ENCODE measurements at regions not wholly inside any gene's neighbourhood (a gene's known extent, or its start where the extent isn't known, plus 50 kb on each side); places are given as distances from the start of the nearest gene placed in this dataset.
"Not testable (repeated sequence)": the region's sequence is repeated elsewhere in the genome, so short reads cannot be mapped to it uniquely, and the experiment has no call there.

GRCh38 chr7:69373171-69374043 lies 224.9 kb upstream of the AUTS2 start:
- no peaks in the 10 kb centered on the region for H3K9me3 ChIP-seq
- TF ChIP-seq, protein P1, sequence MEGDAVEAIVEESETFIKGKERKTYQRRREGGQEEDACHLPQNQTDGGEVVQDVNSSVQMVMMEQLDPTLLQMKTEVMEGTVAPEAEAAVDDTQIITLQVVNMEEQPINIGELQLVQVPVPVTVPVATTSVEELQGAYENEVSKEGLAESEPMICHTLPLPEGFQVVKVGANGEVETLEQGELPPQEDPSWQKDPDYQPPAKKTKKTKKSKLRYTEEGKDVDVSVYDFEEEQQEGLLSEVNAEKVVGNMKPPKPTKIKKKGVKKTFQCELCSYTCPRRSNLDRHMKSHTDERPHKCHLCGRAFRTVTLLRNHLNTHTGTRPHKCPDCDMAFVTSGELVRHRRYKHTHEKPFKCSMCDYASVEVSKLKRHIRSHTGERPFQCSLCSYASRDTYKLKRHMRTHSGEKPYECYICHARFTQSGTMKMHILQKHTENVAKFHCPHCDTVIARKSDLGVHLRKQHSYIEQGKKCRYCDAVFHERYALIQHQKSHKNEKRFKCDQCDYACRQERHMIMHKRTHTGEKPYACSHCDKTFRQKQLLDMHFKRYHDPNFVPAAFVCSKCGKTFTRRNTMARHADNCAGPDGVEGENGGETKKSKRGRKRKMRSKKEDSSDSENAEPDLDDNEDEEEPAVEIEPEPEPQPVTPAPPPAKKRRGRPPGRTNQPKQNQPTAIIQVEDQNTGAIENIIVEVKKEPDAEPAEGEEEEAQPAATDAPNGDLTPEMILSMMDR (IDR thresholded peaks at IDR 0.05; ENCODE audit: low read depth, low read length), result no peak
- no peaks in the 10 kb centered on the region for H3K27me3 ChIP-seq
- H3K4me3 ChIP-seq (ENCODE audit: low read depth, low read length), result no peak overlapping the region
- no peaks in the 10 kb centered on the region for H3K36me3 ChIP-seq
- H3K4me1 ChIP-seq, result no peaks in the 10 kb centered on the region
- DNase-seq, result no peak

- H3K36me3 ChIP-seq, result no peaks in the 10 kb centered on the region
- TF ChIP-seq, protein P1 (IDR thresholded peaks at IDR 0.05; ENCODE audit: low read depth, low read length), result no peak
- no peaks in the 10 kb centered on the region for H3K9me3 ChIP-seq
- H3K27me3 ChIP-seq, result no peaks in the 10 kb centered on the region
- no peak overlapping the region for H3K4me3 ChIP-seq (ENCODE audit: low read depth, low read length)
- no peaks in the 10 kb centered on the region for H3K4me1 ChIP-seq
- DNase-seq, result no peak
These were observed 224.2 kb upstream of the AUTS2 start for GRCh38 chr7:69374044-69374425.

DNA sequence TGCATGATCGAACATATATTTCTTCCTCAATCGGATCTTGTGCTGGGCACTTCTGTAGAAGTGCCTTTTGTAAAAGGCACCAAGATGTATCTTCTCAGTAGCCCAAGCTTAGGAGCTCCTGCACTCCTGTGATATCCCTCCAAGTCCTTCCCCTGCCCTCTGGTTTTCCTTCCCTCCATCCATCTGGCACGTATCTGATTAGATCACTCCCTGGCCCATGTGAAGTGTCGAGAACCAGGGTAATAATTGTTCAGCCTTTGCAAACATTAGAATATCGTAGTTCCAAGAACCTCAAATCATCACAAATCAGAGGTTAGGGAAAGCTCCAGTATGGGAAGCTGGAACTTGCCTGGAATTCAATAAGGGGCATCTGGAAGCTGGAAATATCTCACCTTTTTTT lies 221.1 kb upstream of the AUTS2 start:
- DNase-seq, result no peak
- Histone ChIP-seq H3K4me3 (ENCODE audit: low read depth, low read length) (no peak overlapping the region), H3K36me3 (no peaks in the 10 kb centered on the region), H3K4me1 (no peaks in the 10 kb centered on the region), H3K9me3 (no peaks in the 10 kb centered on the region), H3K27me3 (no peaks in the 10 kb centered on the region)
- TF ChIP-seq, protein P1 (IDR thresholded peaks at IDR 0.05; ENCODE audit: low read depth, low read length), result no peak

- Histone ChIP-seq H3K9me3 (no peaks in the 10 kb centered on the region), H3K4me1 (no peaks in the 10 kb centered on the region), H3K4me3 (ENCODE audit: low read depth, low read length) (no peak overlapping the region), H3K36me3 (no peaks in the 10 kb centered on the region), H3K27me3 (no peaks in the 10 kb centered on the region)
- TF ChIP-seq, protein P1 (IDR thresholded peaks at IDR 0.05; ENCODE audit: low read depth, low read length), result no peak
- DNase-seq, result no peak
These were observed 209.7 kb upstream of the AUTS2 start for GRCh38 chr7:69388452-69389137.

- TF ChIP-seq, protein P1 (IDR thresholded peaks at IDR 0.05; ENCODE audit: low read depth, low read length), result no peak
- Histone ChIP-seq H3K4me1 (no peaks in the 10 kb centered on the region), H3K9me3 (no peaks in the 10 kb centered on the region), H3K36me3 (no peaks in the 10 kb centered on the region), H3K27me3 (no peaks in the 10 kb centered on the region), H3K4me3 (ENCODE audit: low read depth, low read length) (no peak overlapping the region)
- no peak for DNase-seq
These were observed 209.1 kb upstream of the AUTS2 start for GRCh38 chr7:69389216-69389615.

- not testable (repeated sequence) for DNase-seq; H3K4me1 ChIP-seq; H3K4me3 ChIP-seq (ENCODE audit: low read depth, low read length); H3K36me3 ChIP-seq; H3K9me3 ChIP-seq; H3K27me3 ChIP-seq
These were observed 204.4 kb upstream of the AUTS2 start for GRCh38 chr7:69393912-69394311.
